IMR-90 (cell line): ENCODE measurements at regions not wholly inside any gene's neighbourhood (a gene's known extent, or its start where the extent isn't known, plus 50 kb on each side); places are given as distances from the start of the nearest gene placed in this dataset.

ENCODE experiments used
- ATAC-seq: fragments of 200-7000 bp; cut with Tn5 transposase; 2 replicates; pipeline ENCODE4 v1.9.1; 2020; ENCODE audit warnings: low read depth, mild to moderate bottlenecking, moderate library complexity
- BruUV-seq: library from RNA; stranded (reverse); fragments of 400-500 nt; replicated peaks from 2 replicates; lab custom pipeline; 2021; lab: Mats Ljungman, UMichigan
- CTCF ChIA-PET: fragments of 300-600 bp; formaldehyde crosslinking; extraction: SDS; loops from one replicate; lab custom pipeline; 2021; ENCODE audit warnings: antibody characterized with exemption; lab: Yijun Ruan, JAX
- POLR2A ChIA-PET: fragments of 300-600 bp; sonication (Branson Sonifier 250); formaldehyde crosslinking; loops from one replicate; lab custom pipeline; 2022; ENCODE audit warnings: antibody characterized with exemption; ENCODE audit not compliant: unreplicated experiment; lab: Charles Lee
- DNase-seq: peaks from one replicate; pipeline ENCODE4 v3.0.0; 2013
- H2AFZ ChIP-seq: replicated peaks from 2 replicates; pipeline ENCODE3; 2013; ENCODE audit warnings: low read length, mild to moderate bottlenecking; ENCODE audit not compliant: poor library complexity
- H2AK5ac ChIP-seq: 2 replicates; pipeline ENCODE4 v1.6.1; 2013; ENCODE audit warnings: low read depth, low read length, inconsistent platforms
- H2AK9ac ChIP-seq: replicated peaks from 2 replicates; pipeline ENCODE3; 2013; ENCODE audit warnings: mild to moderate bottlenecking, low read depth, low read length, moderate library complexity; ENCODE audit not compliant: poor library complexity
- H2BK120ac ChIP-seq: 2 replicates; pipeline ENCODE4 v1.6.1; 2013; ENCODE audit warnings: low read depth, low read length, inconsistent platforms
- H2BK15ac ChIP-seq: 3 replicates; pipeline ENCODE4 v1.6.1; 2013; ENCODE audit warnings: low read depth, low read length, inconsistent platforms
- H2BK20ac ChIP-seq: 2 replicates; pipeline ENCODE4 v1.6.1; 2013; ENCODE audit warnings: low read depth, mild to moderate bottlenecking, inconsistent platforms, low read length, moderate library complexity
- H2BK5ac ChIP-seq: 2 replicates; pipeline ENCODE4 v1.6.1; 2013; ENCODE audit warnings: mild to moderate bottlenecking, low read depth, low read length, inconsistent platforms; ENCODE audit not compliant: poor library complexity, severe bottlenecking
- H3K14ac ChIP-seq: replicated peaks from 2 replicates; pipeline ENCODE4 v1.6.1; 2013; ENCODE audit warnings: low read depth, low read length, inconsistent platforms
- H3K18ac ChIP-seq: 2 replicates; pipeline ENCODE4 v1.6.1; 2013; ENCODE audit warnings: low read depth, low read length, control low read depth
- H3K23ac ChIP-seq: 2 replicates; pipeline ENCODE4 v1.6.1; 2013; ENCODE audit warnings: low read depth, low read length, inconsistent platforms
- H3K27ac ChIP-seq: 2 replicates; pipeline ENCODE4 v1.5.1; 2013; ENCODE audit warnings: mild to moderate bottlenecking, control low read depth, low read length; ENCODE audit not compliant: insufficient read depth
- H3K27me3 ChIP-seq: 2 replicates; pipeline ENCODE4 v1.6.1; 2013; ENCODE audit warnings: low read length; ENCODE audit not compliant: control insufficient read depth, insufficient read depth
- H3K36me3 ChIP-seq: 2 replicates; pipeline ENCODE4 v1.6.1; 2013; ENCODE audit warnings: low read length, mixed read lengths; ENCODE audit not compliant: control insufficient read depth, insufficient read depth
- H3K4ac ChIP-seq: 2 replicates; pipeline ENCODE4 v1.6.1; 2013; ENCODE audit warnings: low read depth, low read length, inconsistent platforms
- H3K4me1 ChIP-seq: 2 replicates; pipeline ENCODE4 v1.6.1; 2013; ENCODE audit warnings: low read length, mixed read lengths; ENCODE audit not compliant: control insufficient read depth, insufficient read depth
- H3K4me2 ChIP-seq: 2 replicates; pipeline ENCODE4 v1.6.1; 2013; ENCODE audit warnings: low read depth, mild to moderate bottlenecking, control low read depth, low read length, moderate library complexity
- H3K4me3 ChIP-seq: 2 replicates; pipeline ENCODE4 v1.5.1; 2013; ENCODE audit warnings: low read depth, mild to moderate bottlenecking, control low read depth, low read length, moderate library complexity; ENCODE audit not compliant: insufficient read depth
- H3K56ac ChIP-seq: 2 replicates; pipeline ENCODE4 v1.6.1; 2013; ENCODE audit warnings: low read length, inconsistent platforms; ENCODE audit not compliant: insufficient read depth; ENCODE audit errors: extremely low read depth
- H3K79me1 ChIP-seq, 2 experiments: 2 replicates each; pipeline ENCODE4 v1.6.1; 2013; ENCODE audit warnings: low read length in 2 of 2, inconsistent platforms in 1 of 2, low read depth in 1 of 2
- H3K9ac ChIP-seq: 2 replicates; pipeline ENCODE4 v1.6.1; 2013; ENCODE audit warnings: low read depth, low read length, control low read depth
- H3K9me1 ChIP-seq: 2 replicates; pipeline ENCODE4 v1.6.1; 2013; ENCODE audit warnings: low read length, inconsistent platforms; ENCODE audit not compliant: insufficient read depth
- H3K9me3 ChIP-seq: 2 replicates; pipeline ENCODE4 v1.6.1; 2013; ENCODE audit warnings: low read length; ENCODE audit not compliant: control insufficient read depth, insufficient read depth
- H4K20me1 ChIP-seq: 2 replicates; pipeline ENCODE4 v1.6.1; 2013; ENCODE audit warnings: low read length, inconsistent platforms; ENCODE audit not compliant: insufficient read depth
- H4K5ac ChIP-seq: 2 replicates; pipeline ENCODE4 v1.6.1; 2013; ENCODE audit warnings: mild to moderate bottlenecking, low read depth, low read length, control low read depth
- H4K8ac ChIP-seq, 2 experiments: 2 replicates each; pipeline ENCODE4 v1.6.1; 2013; ENCODE audit warnings: low read depth in 2 of 2, low read length in 2 of 2, control low read depth in 1 of 2, inconsistent platforms in 1 of 2
- H4K91ac ChIP-seq: 2 replicates; pipeline ENCODE4 v1.6.1; 2013; ENCODE audit warnings: low read depth, low read length, inconsistent platforms; ENCODE audit not compliant: insufficient read depth
- BHLHE40 ChIP-seq: fragments of 150-350 bp; IDR thresholded peaks from 2 replicates; pipeline ENCODE4 v1.6.1; 2016; ENCODE audit warnings: mild to moderate bottlenecking, low read depth, low read length
- CHD1 ChIP-seq: IDR thresholded peaks from 2 replicates; pipeline ENCODE4 v1.6.1; 2012; ENCODE audit warnings: low read depth, low read length, improper control_type of control experiment
- MAZ ChIP-seq: IDR thresholded peaks from 2 replicates; pipeline ENCODE4 v1.6.1; 2012; ENCODE audit warnings: low read depth, mild to moderate bottlenecking, low read length, improper control_type of control experiment, moderate library complexity, borderline replicate concordance
- MXI1 ChIP-seq: IDR thresholded peaks from 2 replicates; pipeline ENCODE4 v1.6.1; 2012; ENCODE audit warnings: low read depth, mild to moderate bottlenecking, low read length, moderate library complexity, borderline replicate concordance
- NFE2L2 ChIP-seq: fragments of 150-350 bp; IDR thresholded peaks from 2 replicates; pipeline ENCODE4 v1.6.1; 2016; ENCODE audit warnings: low read depth, mild to moderate bottlenecking, low read length
- RCOR1 ChIP-seq: IDR thresholded peaks from 2 replicates; pipeline ENCODE4 v1.6.1; 2012; ENCODE audit warnings: mild to moderate bottlenecking, low read length, improper control_type of control experiment; ENCODE audit not compliant: insufficient replicate concordance
- WGBS, 2 experiments: methylation state at CpG; one replicate each; pipeline versions ENCODE4 v1.1.5 to v1.1.7; 2013; ENCODE audit warnings: missing lambda C conversion rate in 2 of 2; ENCODE audit not compliant: insufficient read length in 1 of 2; ENCODE audit errors: extremely low coverage in 2 of 2; 5-methylcytosine and 5-hydroxymethylcytosine counted together
- dilution Hi-C: fragments of 300-500 bp; cut with HindIII; formaldehyde crosslinking; loops from one replicate; pipeline ENCODE4 v1.14.3; 2018; ENCODE audit warnings: low sequenced_read_pairs; ENCODE audit not compliant: unreplicated experiment
- in situ Hi-C: fragments of 300-500 bp; cut with MboI; formaldehyde crosslinking; loops from 3 replicates; pipeline ENCODE4 v1.14.3; 2019; ENCODE audit warnings: low sequenced_read_pairs, inconsistent platforms, mixed read lengths
- intact Hi-C: fragments of 100-400 bp; cut with micrococcal nuclease; formaldehyde crosslinking; loops from 2 replicates; pipeline ENCODE4 v1.10.0; 2022
- TF ChIP-seq, protein P1 (sequence below): fragments of 150-350 bp; IDR thresholded peaks from 2 replicates; pipeline ENCODE4 v1.6.1; 2017; ENCODE audit warnings: mild to moderate bottlenecking, antibody characterized with exemption, low read length, low read depth
- TF ChIP-seq, protein P2 (sequence below): conservative IDR thresholded peaks from 2 replicates; pipeline ENCODE4 v1.5.1; 2012; ENCODE audit warnings: mild to moderate bottlenecking, low read depth, low read length, improper control_type of control experiment

DNA sequence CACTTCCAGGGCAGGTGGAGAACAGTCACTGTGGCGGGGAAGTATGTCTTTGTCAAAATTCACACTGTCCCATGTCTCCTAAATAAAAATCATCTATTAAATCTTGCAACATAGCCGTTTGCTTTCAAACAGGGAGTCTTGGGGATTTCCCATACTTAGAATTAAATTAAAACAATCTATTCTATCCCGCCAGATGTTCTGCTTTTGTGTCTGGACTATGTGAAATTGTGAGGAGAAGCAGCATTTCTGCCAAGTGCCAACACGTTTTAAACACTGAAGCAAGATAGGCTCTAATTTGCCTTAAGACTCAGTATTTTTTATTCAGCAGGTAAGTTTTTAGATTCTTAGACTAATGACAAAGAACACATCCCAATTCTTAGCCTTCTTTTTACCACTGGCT is 73.7 kb downstream of the SPATA31C2 start:
- Histone ChIP-seq H2AFZ (no peak overlapping the region), H3K4me3 (no peak overlapping the region), H2AK9ac (no peak overlapping the region), H2BK5ac (no peak overlapping the region), H3K36me3 (no peaks in the 10 kb centered on the region), H3K9me3 (no peaks in the 10 kb centered on the region), H3K4me1 (no peaks in the 10 kb centered on the region), H3K9me1 (no peaks in the 10 kb centered on the region), H3K27me3 (peaks cover 3% of the 10 kb centered on the region), H3K27ac (no peak overlapping the region), H4K91ac (no peak overlapping the region), H2AK5ac (no peak overlapping the region), H3K9ac (no peak overlapping the region), H4K5ac (no peak overlapping the region), H4K8ac (no peak overlapping the region), H3K18ac (no peak overlapping the region), H4K20me1 (no peaks in the 10 kb centered on the region), H3K4me2 (no peak overlapping the region), H3K4ac (no peak overlapping the region), H2BK120ac (no peak overlapping the region), H3K79me1 (no peaks in the 10 kb centered on the region), H3K56ac (no peak overlapping the region), H3K14ac (no peak overlapping the region), H2BK15ac (no peak overlapping the region), H3K23ac (no peak overlapping the region), H2BK20ac (no peak overlapping the region)
- ChIA-PET POLR2A (interaction anchor here (0.6 kb wide), 1 partner anchor 300 kb away, joined by 3 read pairs; no protein-coding TSS in a partner anchor), CTCF (interaction anchor here (1.0 kb wide), 1 partner anchor 20 kb away, joined by 3 read pairs; no protein-coding TSS in a partner anchor)
- intact Hi-C loops, result no loop called here
- in situ Hi-C loops, result no loop called here
- no peak for DNase-seq
- no CpG with 5 or more reads among the region's 4 CpGs for WGBS, 2 experiments
- BruUV-seq, result no TSS peak
- no peak for TF ChIP-seq MAZ
- TF ChIP-seq, protein P1, sequence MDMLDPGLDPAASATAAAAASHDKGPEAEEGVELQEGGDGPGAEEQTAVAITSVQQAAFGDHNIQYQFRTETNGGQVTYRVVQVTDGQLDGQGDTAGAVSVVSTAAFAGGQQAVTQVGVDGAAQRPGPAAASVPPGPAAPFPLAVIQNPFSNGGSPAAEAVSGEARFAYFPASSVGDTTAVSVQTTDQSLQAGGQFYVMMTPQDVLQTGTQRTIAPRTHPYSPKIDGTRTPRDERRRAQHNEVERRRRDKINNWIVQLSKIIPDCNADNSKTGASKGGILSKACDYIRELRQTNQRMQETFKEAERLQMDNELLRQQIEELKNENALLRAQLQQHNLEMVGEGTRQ, result no peak
- no peak for TF ChIP-seq NFE2L2
- TF ChIP-seq RCOR1, result no peak
- TF ChIP-seq, protein P2, sequence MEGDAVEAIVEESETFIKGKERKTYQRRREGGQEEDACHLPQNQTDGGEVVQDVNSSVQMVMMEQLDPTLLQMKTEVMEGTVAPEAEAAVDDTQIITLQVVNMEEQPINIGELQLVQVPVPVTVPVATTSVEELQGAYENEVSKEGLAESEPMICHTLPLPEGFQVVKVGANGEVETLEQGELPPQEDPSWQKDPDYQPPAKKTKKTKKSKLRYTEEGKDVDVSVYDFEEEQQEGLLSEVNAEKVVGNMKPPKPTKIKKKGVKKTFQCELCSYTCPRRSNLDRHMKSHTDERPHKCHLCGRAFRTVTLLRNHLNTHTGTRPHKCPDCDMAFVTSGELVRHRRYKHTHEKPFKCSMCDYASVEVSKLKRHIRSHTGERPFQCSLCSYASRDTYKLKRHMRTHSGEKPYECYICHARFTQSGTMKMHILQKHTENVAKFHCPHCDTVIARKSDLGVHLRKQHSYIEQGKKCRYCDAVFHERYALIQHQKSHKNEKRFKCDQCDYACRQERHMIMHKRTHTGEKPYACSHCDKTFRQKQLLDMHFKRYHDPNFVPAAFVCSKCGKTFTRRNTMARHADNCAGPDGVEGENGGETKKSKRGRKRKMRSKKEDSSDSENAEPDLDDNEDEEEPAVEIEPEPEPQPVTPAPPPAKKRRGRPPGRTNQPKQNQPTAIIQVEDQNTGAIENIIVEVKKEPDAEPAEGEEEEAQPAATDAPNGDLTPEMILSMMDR, result no peak
- TF ChIP-seq CHD1, result no peak
- no peak for TF ChIP-seq BHLHE40
- TF ChIP-seq MXI1, result no peak
- ATAC-seq, result no peak
- dilution Hi-C loops, result no loop called here
